ENCODE measurements at regions not wholly inside any gene's neighbourhood (a gene's known extent, or its start where the extent isn't known, plus 50 kb on each side); places are given as distances from the start of the nearest gene placed in this dataset.

DNA sequence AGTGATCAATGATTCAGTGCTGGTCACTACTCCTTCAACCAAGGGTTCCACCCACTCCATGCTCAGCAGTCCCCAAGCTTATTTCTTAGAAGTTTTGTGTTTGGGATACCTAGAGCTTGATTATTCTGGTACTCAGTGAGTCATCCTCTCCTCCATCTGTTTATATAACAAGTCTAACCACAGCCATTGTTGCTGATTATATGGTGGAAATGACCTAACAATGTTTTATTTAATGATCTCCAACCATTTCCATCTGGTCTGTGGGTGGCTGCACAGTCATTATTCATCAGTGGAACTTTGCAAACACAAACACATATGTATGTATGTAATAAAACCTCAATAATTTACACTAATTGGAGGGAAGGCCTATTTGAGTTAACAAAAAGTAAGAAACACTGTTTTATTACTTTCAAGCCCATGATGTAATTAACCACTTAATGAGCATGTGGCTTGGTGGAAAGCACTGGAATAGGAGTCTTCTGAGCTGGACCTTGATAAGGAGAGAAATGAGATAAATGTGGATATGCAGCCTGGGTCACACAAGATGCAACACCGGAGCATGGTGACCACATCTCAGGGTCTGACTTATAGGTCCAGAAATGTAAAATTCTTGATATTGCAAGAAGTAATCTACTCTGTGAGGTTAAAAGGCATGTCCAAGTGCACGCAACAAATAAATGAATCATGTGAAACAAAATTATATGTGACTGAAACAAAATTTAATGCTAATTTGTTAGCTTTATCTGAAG lies 99.0 kb upstream of the WLS start:
- TF ChIP-seq NFIC (IDR thresholded peaks at IDR 0.05) = no peak
- no peak for TF ChIP-seq CREB1 (IDR thresholded peaks at IDR 0.05; ENCODE audit: low read depth)
- TF ChIP-seq TAF1 (IDR thresholded peaks at IDR 0.05; ENCODE audit: low read depth) = no peak
- TF ChIP-seq CEBPB (IDR thresholded peaks at IDR 0.05) = no peak
- TF ChIP-seq FOXM1 (IDR thresholded peaks at IDR 0.05; ENCODE audit: borderline replicate concordance, low read depth) = no peak
- TF ChIP-seq ZBTB7A (IDR thresholded peaks at IDR 0.05; ENCODE audit: low read depth) = no peak
- no peak for TF ChIP-seq YY1 (IDR thresholded peaks at IDR 0.05; ENCODE audit: low read depth)
- no peak for TF ChIP-seq USF1 (IDR thresholded peaks at IDR 0.05)
- no peak for TF ChIP-seq RAD21 (IDR thresholded peaks at IDR 0.05; ENCODE audit: low read depth)
- TF ChIP-seq, protein P1, sequence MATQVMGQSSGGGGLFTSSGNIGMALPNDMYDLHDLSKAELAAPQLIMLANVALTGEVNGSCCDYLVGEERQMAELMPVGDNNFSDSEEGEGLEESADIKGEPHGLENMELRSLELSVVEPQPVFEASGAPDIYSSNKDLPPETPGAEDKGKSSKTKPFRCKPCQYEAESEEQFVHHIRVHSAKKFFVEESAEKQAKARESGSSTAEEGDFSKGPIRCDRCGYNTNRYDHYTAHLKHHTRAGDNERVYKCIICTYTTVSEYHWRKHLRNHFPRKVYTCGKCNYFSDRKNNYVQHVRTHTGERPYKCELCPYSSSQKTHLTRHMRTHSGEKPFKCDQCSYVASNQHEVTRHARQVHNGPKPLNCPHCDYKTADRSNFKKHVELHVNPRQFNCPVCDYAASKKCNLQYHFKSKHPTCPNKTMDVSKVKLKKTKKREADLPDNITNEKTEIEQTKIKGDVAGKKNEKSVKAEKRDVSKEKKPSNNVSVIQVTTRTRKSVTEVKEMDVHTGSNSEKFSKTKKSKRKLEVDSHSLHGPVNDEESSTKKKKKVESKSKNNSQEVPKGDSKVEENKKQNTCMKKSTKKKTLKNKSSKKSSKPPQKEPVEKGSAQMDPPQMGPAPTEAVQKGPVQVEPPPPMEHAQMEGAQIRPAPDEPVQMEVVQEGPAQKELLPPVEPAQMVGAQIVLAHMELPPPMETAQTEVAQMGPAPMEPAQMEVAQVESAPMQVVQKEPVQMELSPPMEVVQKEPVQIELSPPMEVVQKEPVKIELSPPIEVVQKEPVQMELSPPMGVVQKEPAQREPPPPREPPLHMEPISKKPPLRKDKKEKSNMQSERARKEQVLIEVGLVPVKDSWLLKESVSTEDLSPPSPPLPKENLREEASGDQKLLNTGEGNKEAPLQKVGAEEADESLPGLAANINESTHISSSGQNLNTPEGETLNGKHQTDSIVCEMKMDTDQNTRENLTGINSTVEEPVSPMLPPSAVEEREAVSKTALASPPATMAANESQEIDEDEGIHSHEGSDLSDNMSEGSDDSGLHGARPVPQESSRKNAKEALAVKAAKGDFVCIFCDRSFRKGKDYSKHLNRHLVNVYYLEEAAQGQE (IDR thresholded peaks at IDR 0.05; ENCODE audit: low read depth) = no peak
- TF ChIP-seq MAX (IDR thresholded peaks at IDR 0.05) = no peak
- no peak for TF ChIP-seq EP300 (IDR thresholded peaks at IDR 0.05; ENCODE audit: borderline replicate concordance)
- no peak for TF ChIP-seq TCF12 (IDR thresholded peaks at IDR 0.05; ENCODE audit: low read depth)

- TF ChIP-seq NFIC (IDR thresholded peaks at IDR 0.05) (no peak), CEBPB (IDR thresholded peaks at IDR 0.05) (no peak), MAX (IDR thresholded peaks at IDR 0.05) (no peak), RAD21 (IDR thresholded peaks at IDR 0.05; ENCODE audit: low read depth) (no peak), FOXM1 (IDR thresholded peaks at IDR 0.05; ENCODE audit: borderline replicate concordance, low read depth) (no peak), USF1 (IDR thresholded peaks at IDR 0.05) (no peak), CREB1 (IDR thresholded peaks at IDR 0.05; ENCODE audit: low read depth) (no peak), YY1 (IDR thresholded peaks at IDR 0.05; ENCODE audit: low read depth) (no peak), ZBTB7A (IDR thresholded peaks at IDR 0.05; ENCODE audit: low read depth) (no peak)
- TF ChIP-seq, protein P1 (IDR thresholded peaks at IDR 0.05; ENCODE audit: low read depth) = no peak
Observed at GRCh38 chr1:68330391-68330790, 98.1 kb upstream of the WLS start.

DNA sequence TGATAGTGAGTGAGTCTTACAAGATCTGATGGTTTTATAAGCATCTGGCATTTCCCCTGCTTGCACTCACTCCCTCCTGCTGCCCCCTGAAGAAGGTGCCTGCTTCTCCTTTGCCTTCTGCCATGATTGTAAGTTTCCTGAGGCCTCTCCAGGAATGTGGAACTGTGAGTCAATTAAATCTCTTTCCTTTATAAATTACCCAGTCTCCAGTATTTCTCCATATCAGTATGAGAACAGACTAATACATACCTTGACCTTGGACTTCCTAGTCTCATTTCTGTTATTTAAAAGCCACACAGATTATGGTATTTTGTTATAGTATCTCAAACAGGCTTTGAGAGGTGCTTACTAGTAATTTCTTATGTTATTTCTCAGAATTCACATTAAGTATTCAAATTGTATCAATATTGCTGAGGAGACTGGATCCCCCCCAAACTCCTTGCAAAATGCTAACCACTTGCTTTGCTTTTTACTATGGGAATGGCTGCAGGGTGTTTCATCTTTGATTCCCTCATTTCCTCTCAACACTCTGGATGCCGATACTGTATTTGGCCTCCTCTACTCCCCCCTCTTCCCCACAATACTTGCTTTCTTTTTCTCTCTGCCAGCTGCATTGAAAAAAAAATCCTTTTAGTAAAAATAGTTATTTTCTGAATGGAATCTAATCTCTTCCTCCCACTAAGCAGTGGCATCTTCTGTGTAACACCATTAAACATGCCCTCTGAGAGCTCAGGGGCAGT lies 96.9 kb upstream of the WLS start:
- TF ChIP-seq TCF12 (IDR thresholded peaks at IDR 0.05; ENCODE audit: low read depth) (no peak), ZBTB7A (IDR thresholded peaks at IDR 0.05; ENCODE audit: low read depth) (no peak), FOXM1 (IDR thresholded peaks at IDR 0.05; ENCODE audit: borderline replicate concordance, low read depth) (no peak), NFIC (IDR thresholded peaks at IDR 0.05) (no peak), MAX (IDR thresholded peaks at IDR 0.05) (no peak), TEAD4 (IDR thresholded peaks at IDR 0.05) (no peak)

DNA sequence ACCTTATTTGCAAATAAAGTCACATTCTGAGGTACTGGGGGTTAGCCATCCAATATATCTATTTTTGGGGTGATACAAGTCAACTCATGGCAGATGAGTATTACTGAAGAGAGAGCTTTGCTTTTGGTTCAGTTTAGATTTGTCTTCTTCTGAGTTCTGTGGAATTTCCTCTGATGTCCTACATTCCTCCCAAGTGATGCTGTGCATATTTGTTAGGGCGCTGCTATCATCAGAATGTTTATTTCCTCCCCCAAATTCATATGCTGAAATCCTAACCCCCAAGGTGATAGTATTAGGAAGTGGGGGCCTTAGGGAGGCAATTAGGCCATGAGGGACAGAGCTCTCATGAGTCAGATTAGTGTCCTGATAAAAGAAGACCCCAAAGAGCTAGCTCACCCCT lies 96.2 kb upstream of the WLS start:
- TF ChIP-seq, protein P1 (IDR thresholded peaks at IDR 0.05; ENCODE audit: low read depth) = no peak
- TF ChIP-seq USF1 (IDR thresholded peaks at IDR 0.05) (no peak), EP300 (IDR thresholded peaks at IDR 0.05; ENCODE audit: borderline replicate concordance) (no peak), TEAD4 (IDR thresholded peaks at IDR 0.05) (no peak), TAF1 (IDR thresholded peaks at IDR 0.05; ENCODE audit: low read depth) (no peak)

Measured in Ishikawa (cell line).